ENCODE measurements at regions not wholly inside any gene's neighbourhood (a gene's known extent, or its start where the extent isn't known, plus 50 kb on each side); places are given as distances from the start of the nearest gene placed in this dataset.
"Not testable (repeated sequence)": the region's sequence is repeated elsewhere in the genome, so short reads cannot be mapped to it uniquely, and the experiment has no call there.

GRCh38 chr3:8325306-8325705, 176.3 kb upstream of the LMCD1 start:
- Histone ChIP-seq H3K9me3 (ENCODE audit: low read length) (no peaks in the 10 kb centered on the region), H3K79me2 (replicated peaks; ENCODE audit: insufficient read depth, low read length) (no peaks in the 10 kb centered on the region), H4K20me1 (ENCODE audit: insufficient read depth) (no peaks in the 10 kb centered on the region), H3K9me2 (ENCODE audit: insufficient read depth, low read length) (no peaks in the 10 kb centered on the region), H3K27ac (ENCODE audit: low read length) (no peak overlapping the region), H3K9ac (ENCODE audit: low read length) (no peak overlapping the region), H3K4me3 (ENCODE audit: low read length) (no peak overlapping the region), H3K27me3 (ENCODE audit: insufficient read depth, low read depth, low read length) (no peaks in the 10 kb centered on the region), H2AFZ (ENCODE audit: low read depth, low read length) (no peak overlapping the region), H3K36me3 (ENCODE audit: insufficient read depth, low read length) (no peaks in the 10 kb centered on the region), H3F3A (ENCODE audit: insufficient read depth, low read length, poor library complexity, severe bottlenecking) (no peaks in the 10 kb centered on the region), H3K4me2 (ENCODE audit: low read length) (no peak overlapping the region)
- TF ChIP-seq MXI1 (conservative IDR thresholded peaks at IDR 0.05; ENCODE audit: poor library complexity, severe bottlenecking) = no peak
- no peak for TF ChIP-seq RAD21 (conservative IDR thresholded peaks at IDR 0.05)
- TF ChIP-seq POLR2AphosphoS5 (IDR thresholded peaks at IDR 0.05) = no peak
- TF ChIP-seq REST (IDR thresholded peaks at IDR 0.05; ENCODE audit: borderline replicate concordance) = no peak
- no peak for TF ChIP-seq EP300 (conservative IDR thresholded peaks at IDR 0.05; ENCODE audit: poor library complexity, severe bottlenecking)
- TF ChIP-seq SMC3 (conservative IDR thresholded peaks at IDR 0.05; ENCODE audit: poor library complexity) = no peak
- no peak for TF ChIP-seq TAF1 (IDR thresholded peaks at IDR 0.05; ENCODE audit: low read depth)
- TF ChIP-seq EZH2 (IDR thresholded peaks at IDR 0.05; ENCODE audit: borderline replicate concordance, insufficient read depth, low read length, poor library complexity, severe bottlenecking) = no peak

GRCh38 chr3:8325833-8326232, 175.8 kb upstream of the LMCD1 start:
- H3K79me2 ChIP-seq (replicated peaks; ENCODE audit: insufficient read depth, low read length); H3K4me3 ChIP-seq (ENCODE audit: low read length); H3K9ac ChIP-seq (ENCODE audit: low read length); H3K27ac ChIP-seq (ENCODE audit: low read length); H4K20me1 ChIP-seq (ENCODE audit: insufficient read depth); H3K27me3 ChIP-seq (ENCODE audit: insufficient read depth, low read depth, low read length); H3F3A ChIP-seq (ENCODE audit: insufficient read depth, low read length, poor library complexity, severe bottlenecking); H3K9me2 ChIP-seq (ENCODE audit: insufficient read depth, low read length); H3K36me3 ChIP-seq (ENCODE audit: insufficient read depth, low read length); H2AFZ ChIP-seq (ENCODE audit: low read depth, low read length); H3K4me2 ChIP-seq (ENCODE audit: low read length); H3K9me3 ChIP-seq (ENCODE audit: low read length): not testable (repeated sequence)

- no peaks in the 10 kb centered on the region for H3K27me3 ChIP-seq (ENCODE audit: insufficient read depth, low read depth, low read length)
- H3K4me2 ChIP-seq (ENCODE audit: low read length) = no peak overlapping the region
- H4K20me1 ChIP-seq (ENCODE audit: insufficient read depth) = no peaks in the 10 kb centered on the region
- no peaks in the 10 kb centered on the region for H3F3A ChIP-seq (ENCODE audit: insufficient read depth, low read length, poor library complexity, severe bottlenecking)
- H3K79me2 ChIP-seq (replicated peaks; ENCODE audit: insufficient read depth, low read length) = no peaks in the 10 kb centered on the region
- TF ChIP-seq RAD21 (conservative IDR thresholded peaks at IDR 0.05) (no peak), EZH2 (IDR thresholded peaks at IDR 0.05; ENCODE audit: borderline replicate concordance, insufficient read depth, low read length, poor library complexity, severe bottlenecking) (no peak), POLR2AphosphoS5 (IDR thresholded peaks at IDR 0.05) (no peak), REST (IDR thresholded peaks at IDR 0.05; ENCODE audit: borderline replicate concordance) (no peak), MXI1 (conservative IDR thresholded peaks at IDR 0.05; ENCODE audit: poor library complexity, severe bottlenecking) (no peak), CTCF (IDR thresholded peaks at IDR 0.05; ENCODE audit: poor library complexity, severe bottlenecking) (no peak), SMC3 (conservative IDR thresholded peaks at IDR 0.05; ENCODE audit: poor library complexity) (no peak), EP300 (conservative IDR thresholded peaks at IDR 0.05; ENCODE audit: poor library complexity, severe bottlenecking) (no peak), TAF1 (IDR thresholded peaks at IDR 0.05; ENCODE audit: low read depth) (no peak)
- no peak overlapping the region for H3K9ac ChIP-seq (ENCODE audit: low read length)
- H3K36me3 ChIP-seq (ENCODE audit: insufficient read depth, low read length) = no peaks in the 10 kb centered on the region
- no peaks in the 10 kb centered on the region for H3K9me2 ChIP-seq (ENCODE audit: insufficient read depth, low read length)
- no peak overlapping the region for H3K27ac ChIP-seq (ENCODE audit: low read length)
- no peaks in the 10 kb centered on the region for H3K9me3 ChIP-seq (ENCODE audit: low read length)
- no peak overlapping the region for H2AFZ ChIP-seq (ENCODE audit: low read depth, low read length)
- no peak overlapping the region for H3K4me3 ChIP-seq (ENCODE audit: low read length)
Observed at GRCh38 chr3:8327739-8328138, 173.9 kb upstream of the LMCD1 start.
